ENCODE measurements at regions not wholly inside any gene's neighbourhood (a gene's known extent, or its start where the extent isn't known, plus 50 kb on each side); places are given as distances from the start of the nearest gene placed in this dataset.
A peak's percentile ranks its signal among the peaks of the same experiment; 100 is the strongest.

GRCh38 chr5:156153602-156154001, 173.4 kb upstream of the SGCD start:
- Histone ChIP-seq H2AFZ (replicated peaks; ENCODE audit: low read length, poor library complexity) (no peak overlapping the region), H3K23ac (ENCODE audit: low read depth, low read length) (no peak overlapping the region), H3K36me3 (ENCODE audit: control insufficient read depth, insufficient read depth, low read length) (no peaks in the 10 kb centered on the region), H3K27me3 (ENCODE audit: control insufficient read depth, insufficient read depth, low read length) (no peaks in the 10 kb centered on the region), H4K91ac (ENCODE audit: insufficient read depth, low read depth, low read length) (no peak overlapping the region), H3K56ac (ENCODE audit: extremely low read depth, insufficient read depth, low read length) (no peak overlapping the region), H2BK20ac (ENCODE audit: low read depth, low read length) (no peak overlapping the region), H3K9ac (ENCODE audit: low read depth, low read length) (no peak overlapping the region), H3K4me3 (ENCODE audit: insufficient read depth, low read depth, low read length) (no peak overlapping the region), H3K79me1 (ENCODE audit: low read depth in 1 of 2, low read length in 2 of 2) (no peaks in the 10 kb centered on the region), H2AK5ac (ENCODE audit: low read depth, low read length) (no peak overlapping the region), H3K4me1 (ENCODE audit: control insufficient read depth, insufficient read depth, low read length) (peaks cover 11% of the 10 kb centered on the region), H3K14ac (replicated peaks; ENCODE audit: low read depth, low read length) (no peak overlapping the region), H4K5ac (ENCODE audit: low read depth, low read length) (0 out of 2 replicates have a peak overlapping the region, but pooled peaks have one; percentile 29), H3K4me2 (ENCODE audit: low read depth, low read length) (no peak overlapping the region), H3K18ac (ENCODE audit: low read depth, low read length) (no peak overlapping the region; the same call in 1 of the 2 replicates), H4K8ac (ENCODE audit: low read depth in 2 of 2, low read length in 2 of 2) (no peak overlapping the region), H2BK15ac (ENCODE audit: low read depth, low read length) (no peak overlapping the region; the same call in 2 of the 3 replicates), H2BK120ac (ENCODE audit: low read depth, low read length) (no peak overlapping the region), H3K9me3 (ENCODE audit: control insufficient read depth, insufficient read depth, low read length) (no peaks in the 10 kb centered on the region), H2AK9ac (replicated peaks; ENCODE audit: low read depth, low read length, poor library complexity) (no peak overlapping the region), H3K27ac (ENCODE audit: insufficient read depth, low read length) (no peak overlapping the region), H3K9me1 (ENCODE audit: insufficient read depth, low read length) (no peaks in the 10 kb centered on the region), H4K20me1 (ENCODE audit: insufficient read depth, low read length) (no peaks in the 10 kb centered on the region), H3K4ac (ENCODE audit: low read depth, low read length) (no peak overlapping the region), H2BK5ac (ENCODE audit: low read depth, low read length, poor library complexity, severe bottlenecking) (no peak overlapping the region)
- intact Hi-C loops (cut with micrococcal nuclease) (no loop called here), dilution Hi-C loops (cut with HindIII; ENCODE audit: low sequenced_read_pairs, unreplicated experiment) (no loop called here), in situ Hi-C loops (cut with MboI; ENCODE audit: low sequenced_read_pairs) (no loop called here)
- ATAC-seq (ENCODE audit: low read depth), result no peak
- ChIA-PET CTCF (interaction anchor here (0.6 kb wide), 1 partner anchor 999 kb away, joined by 7 read pairs; no protein-coding TSS in a partner anchor), POLR2A (ENCODE audit: unreplicated experiment) (no interaction called here)
- BruUV-seq (replicated peaks), result no TSS peak
- DNase-seq, result no peak
- no peak for TF ChIP-seq MXI1 (IDR thresholded peaks at IDR 0.05; ENCODE audit: borderline replicate concordance, low read depth, low read length)
- TF ChIP-seq RAD21 (IDR thresholded peaks at IDR 0.05; ENCODE audit: low read length), result no peak
- no peak for TF ChIP-seq SMC3 (IDR thresholded peaks at IDR 0.05; ENCODE audit: low read depth, low read length)
- no peak for TF ChIP-seq RFX5 (IDR thresholded peaks at IDR 0.05; ENCODE audit: low read depth, low read length)
- TF ChIP-seq BHLHE40 (IDR thresholded peaks at IDR 0.05; ENCODE audit: low read depth, low read length), result no peak
- WGBS, 2 experiments (ENCODE audit: extremely low coverage in 2 of 2, insufficient read length in 1 of 2), result 50% methylated on average over 1 of the region's 3 CpGs; no CpG with 5 or more reads in 1 of the 2 experiments
